Suppressor macrophage treated with lipopolysaccharide for 1 hour (primary cell): ENCODE measurements at regions not wholly inside any gene's neighbourhood (a gene's known extent, or its start where the extent isn't known, plus 50 kb on each side); places are given as distances from the start of the nearest gene placed in this dataset.
A peak's percentile ranks its signal among the peaks of the same experiment; 100 is the strongest.
"Not testable (repeated sequence)": the region's sequence is repeated elsewhere in the genome, so short reads cannot be mapped to it uniquely, and the experiment has no call there.

Source experiments
- DNase-seq, 3 donors: peaks; one replicate each; pipeline ENCODE4 v3.0.0-alpha.2; 2020 to 2022

GRCh38 chr22:49674479-49675050 lies 153.1 kb downstream of the BRD1 start:
- peak; percentile 18 to 55 (median 52) for DNase-seq

DNA sequence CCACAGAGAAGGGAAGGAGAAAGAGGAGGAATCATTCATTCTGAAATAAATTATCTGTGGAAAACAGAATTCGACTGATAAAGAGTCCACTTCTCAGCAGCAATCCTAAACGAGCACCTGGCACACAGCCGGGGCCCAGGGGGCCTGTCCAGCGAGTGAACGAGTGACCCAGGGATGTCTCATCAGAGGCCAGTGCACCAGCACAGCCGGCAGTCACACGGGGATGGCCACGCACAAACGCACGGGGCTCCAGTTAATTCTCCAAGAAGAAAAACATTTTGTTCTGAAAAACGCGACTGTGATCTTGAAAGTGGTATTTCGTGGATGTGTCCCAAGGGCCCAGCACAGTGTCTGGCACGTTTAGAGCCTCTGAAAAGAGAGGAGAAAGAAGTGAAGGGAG lies 154.6 kb downstream of the BRD1 start:
- no peak for DNase-seq

- no peak for DNase-seq
These were observed 155.6 kb downstream of the BRD1 start for GRCh38 chr22:49672014-49672516.

DNA sequence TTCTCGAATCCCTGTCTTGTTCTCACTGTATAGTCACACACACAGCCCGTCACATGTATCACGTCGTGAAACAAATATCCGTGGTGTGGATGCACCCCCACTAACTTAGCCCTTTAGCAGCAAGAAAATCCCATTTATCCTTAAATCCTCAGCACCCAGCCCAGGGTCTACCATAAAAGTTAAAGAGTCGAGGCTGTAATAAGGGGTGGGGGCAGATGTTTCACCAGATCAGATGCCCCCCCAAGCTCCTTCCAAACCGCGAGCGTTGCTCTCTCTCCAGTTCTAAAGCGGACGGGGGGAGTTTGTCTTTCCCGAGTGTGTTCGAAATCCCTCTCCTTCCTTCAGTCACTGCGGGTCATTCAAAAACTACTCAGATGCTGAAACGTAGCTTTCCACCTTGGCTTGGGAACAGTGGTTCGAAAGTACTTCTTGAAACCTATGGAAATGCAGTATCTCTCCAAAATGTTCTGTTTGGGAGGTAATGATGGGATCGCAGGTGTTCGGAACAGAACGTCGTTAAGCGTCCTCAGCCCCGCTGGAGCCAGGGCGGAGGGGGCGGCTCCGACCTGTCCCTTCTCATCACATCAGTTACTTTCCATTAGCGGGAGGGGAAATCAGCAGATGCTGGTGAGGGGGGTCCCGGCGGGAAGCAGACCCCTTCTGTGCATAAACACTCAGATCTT lies 156.2 kb downstream of the BRD1 start:
- DNase-seq: no peak

GRCh38 chr22:49670456-49671330 lies 157.0 kb downstream of the BRD1 start:
- peak; percentile 44 to 74 (median 62) for DNase-seq

DNA sequence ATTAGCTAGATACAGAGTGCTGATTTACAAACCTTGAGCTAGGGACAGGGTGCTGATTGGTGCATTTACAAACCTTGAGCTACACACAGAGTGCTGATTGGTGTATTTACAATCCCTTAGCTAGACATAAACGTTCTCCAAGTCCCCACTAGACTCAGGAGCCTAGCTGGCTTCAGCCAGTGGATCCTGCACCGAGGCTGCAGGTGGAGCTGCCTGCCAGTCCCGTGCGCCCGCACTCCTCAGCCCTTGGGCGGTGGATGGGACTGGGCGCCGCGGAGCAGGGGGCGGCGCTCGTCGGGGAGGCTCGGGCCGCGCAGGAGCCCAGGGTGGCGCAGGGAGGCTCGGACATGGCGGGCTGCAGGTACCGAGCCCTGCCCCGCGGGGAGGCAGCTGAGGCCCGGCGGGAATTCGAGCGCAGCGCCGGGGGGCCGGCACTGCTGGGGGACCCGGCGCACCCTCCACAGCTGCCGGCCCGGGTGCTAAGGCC lies 157.7 kb downstream of the BRD1 start:
- DNase-seq: not testable (repeated sequence)

GRCh38 chr22:49669427-49669968 lies 158.2 kb downstream of the BRD1 start:
- not testable (repeated sequence) for DNase-seq

- DNase-seq: peak in 2 of 3 donors; percentile 17 to 30
These were observed 159.3 kb downstream of the BRD1 start for GRCh38 chr22:49668402-49668801.

DNA sequence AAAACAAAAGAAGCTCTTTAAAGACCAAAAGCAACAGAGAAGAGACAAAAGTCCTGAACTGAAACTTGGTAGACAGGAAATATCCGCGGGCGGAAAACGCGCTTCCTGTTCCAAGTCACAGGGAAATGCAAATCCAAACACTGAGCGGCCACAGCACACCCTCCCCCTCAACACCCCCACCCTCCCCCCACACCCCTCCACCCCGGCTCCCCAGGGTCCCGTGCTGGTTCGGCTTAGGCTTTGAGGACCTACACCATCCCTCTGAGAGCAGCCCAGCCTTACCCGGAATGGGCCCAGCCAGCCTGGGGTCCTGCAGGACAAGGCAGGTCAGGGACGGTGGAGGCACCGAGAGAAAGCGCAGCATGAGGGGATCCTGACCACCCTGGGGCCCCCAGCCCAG lies 160.4 kb downstream of the BRD1 start:
- peak; percentile 45 to 50 (median 46) for DNase-seq

GRCh38 chr22:49666146-49666809 lies 161.4 kb downstream of the BRD1 start:
- DNase-seq: no peak

GRCh38 chr22:49664891-49665290 lies 162.8 kb downstream of the BRD1 start:
- no peak for DNase-seq

- no peak for DNase-seq
These were observed 163.2 kb downstream of the BRD1 start for GRCh38 chr22:49664371-49664881.

DNA sequence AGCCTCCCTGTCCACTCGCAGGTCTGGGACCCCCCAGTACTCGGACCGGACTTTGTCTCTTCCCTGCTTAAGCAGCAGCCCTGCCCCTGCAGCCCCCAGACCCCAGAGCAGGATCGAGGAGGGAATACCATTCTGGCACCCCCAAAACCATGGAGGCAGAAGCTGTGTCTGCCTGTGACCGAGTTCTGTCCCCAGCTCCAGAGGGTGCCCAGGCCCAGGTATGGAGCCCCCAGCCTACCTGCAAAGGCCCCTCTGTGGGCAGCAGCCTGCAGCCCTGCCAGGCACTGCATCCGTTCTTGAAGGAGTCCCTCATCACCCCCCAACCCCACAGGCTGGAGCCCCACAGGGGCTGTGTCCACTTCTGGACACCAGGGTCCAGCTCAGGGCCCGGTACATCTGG lies 163.8 kb downstream of the BRD1 start:
- DNase-seq: no peak

- DNase-seq: no peak
These were observed 164.4 kb downstream of the BRD1 start for GRCh38 chr22:49663311-49663711.

- DNase-seq: no peak
These were observed 165.0 kb downstream of the BRD1 start for GRCh38 chr22:49662681-49663080.

- peak in 1 of 3 donors; percentile 12 for DNase-seq
These were observed 166.6 kb downstream of the BRD1 start for GRCh38 chr22:49660794-49661781.

- no peak for DNase-seq
These were observed 167.4 kb downstream of the BRD1 start for GRCh38 chr22:49660321-49660720.

DNA sequence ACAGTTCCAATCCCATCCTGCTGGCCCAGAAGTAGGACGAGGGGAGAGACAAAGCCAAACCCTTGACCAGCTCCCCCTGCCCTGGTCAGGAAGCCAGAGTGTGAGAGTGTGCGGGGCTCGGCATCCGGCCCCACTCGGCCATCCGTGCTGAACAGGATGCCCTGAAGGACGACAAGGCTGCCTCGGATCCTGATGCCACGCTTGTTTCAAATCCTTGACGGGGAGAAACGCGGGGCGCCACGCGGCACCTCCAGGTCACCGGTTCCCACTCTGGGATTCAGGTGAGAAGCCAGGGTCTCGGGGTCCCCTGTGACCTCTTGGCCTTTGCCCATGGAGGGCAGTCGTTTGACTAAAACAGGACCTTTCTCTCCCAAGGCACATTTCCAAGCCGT lies 167.8 kb downstream of the BRD1 start:
- no peak for DNase-seq

GRCh38 chr22:49659281-49659923 lies 168.3 kb downstream of the BRD1 start:
- no peak for DNase-seq

DNA sequence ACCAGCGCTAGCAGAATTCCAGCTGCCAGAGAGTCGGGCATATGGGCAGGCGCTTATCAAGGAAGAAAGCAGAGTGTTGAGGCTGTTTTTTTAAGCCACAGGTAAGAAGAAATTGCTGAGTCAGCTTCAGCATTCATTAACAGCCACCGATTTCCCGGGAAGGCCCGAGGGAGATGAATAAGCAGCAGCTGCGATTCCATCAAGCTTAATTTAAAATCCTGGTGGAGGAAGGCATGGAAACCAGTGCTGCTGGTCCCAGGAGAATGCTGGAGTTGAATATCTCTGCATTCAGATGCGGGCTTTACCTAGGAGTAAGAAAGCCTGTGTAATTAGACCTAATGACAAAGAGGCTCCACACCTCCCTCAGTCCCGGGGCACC lies 168.8 kb downstream of the BRD1 start:
- DNase-seq: no peak
